AG09319 (cell line): ENCODE measurements at regions not wholly inside any gene's neighbourhood (a gene's known extent, or its start where the extent isn't known, plus 50 kb on each side); places are given as distances from the start of the nearest gene placed in this dataset.

Experiments used
- DNase-seq: peaks from one replicate; pipeline ENCODE4 v3.0.0-alpha.2; 2010; ENCODE audit warnings: low read depth; ENCODE audit errors: extremely low read depth
- CTCF ChIP-seq: IDR thresholded peaks from 2 replicates; pipeline ENCODE4 v1.5.1; 2011; ENCODE audit warnings: low read depth, mild to moderate bottlenecking, inconsistent platforms, low read length, moderate library complexity

DNA sequence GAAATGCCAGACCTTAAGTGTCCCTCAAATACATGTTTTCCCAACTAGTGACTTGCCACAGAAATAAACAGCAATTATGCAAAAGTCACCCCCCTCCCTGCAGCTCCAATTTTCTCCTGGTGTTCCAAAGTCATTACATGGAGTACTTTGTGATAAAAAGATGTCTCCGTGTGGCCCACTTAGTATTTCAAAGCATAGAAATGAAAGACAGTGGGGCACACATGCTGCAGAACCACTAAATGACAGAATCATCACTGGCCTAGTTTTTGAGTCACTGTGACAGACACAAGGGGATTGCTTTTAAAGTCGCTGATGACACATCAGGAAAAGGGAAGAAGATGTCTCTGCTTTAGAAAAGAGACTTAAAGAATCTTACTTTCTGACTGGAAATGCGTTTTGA lies 323.4 kb downstream of the PSAT1 start:
- no peak for TF ChIP-seq CTCF
- DNase-seq = no peak

DNA sequence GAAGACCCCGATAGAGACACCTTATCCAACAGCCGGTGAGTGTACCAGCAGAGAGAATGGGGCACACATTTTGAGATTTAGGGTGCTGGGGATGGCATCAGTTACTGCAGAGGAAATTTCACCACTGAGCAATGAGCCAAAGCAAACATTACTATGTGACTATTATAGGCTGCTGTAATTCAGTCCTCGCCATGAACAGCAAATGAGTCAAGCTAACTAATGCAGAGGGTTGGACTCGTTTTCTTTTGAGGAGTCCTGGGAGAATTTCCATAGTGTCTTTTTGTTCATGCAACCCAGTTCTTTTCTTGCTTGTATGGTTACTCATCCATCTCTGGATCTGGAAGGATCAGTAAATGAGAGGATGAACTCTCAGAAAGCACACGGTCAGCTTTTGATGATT lies 323.8 kb downstream of the PSAT1 start:
- no peak for TF ChIP-seq CTCF
- no peak for DNase-seq

DNA sequence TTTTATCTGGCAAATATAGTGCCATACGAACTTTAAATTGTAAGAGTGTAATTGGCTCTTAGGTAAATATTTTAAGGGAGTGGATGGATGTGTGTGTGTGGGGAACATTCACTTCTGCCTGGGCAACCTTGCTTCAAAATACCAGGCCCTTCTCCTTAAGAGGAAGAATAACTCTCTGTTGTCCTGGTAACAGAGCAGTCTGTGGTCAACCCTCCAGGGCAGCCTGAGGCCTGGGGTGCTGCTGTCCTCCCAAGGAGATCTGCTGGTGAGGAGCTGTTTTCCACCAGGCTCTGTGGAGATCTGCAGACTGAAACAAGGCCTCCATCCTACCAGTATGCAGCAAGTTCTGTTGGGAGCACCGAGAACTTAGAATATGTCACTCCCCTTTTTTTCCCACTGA lies 325.2 kb downstream of the PSAT1 start:
- TF ChIP-seq CTCF = no peak
- no peak for DNase-seq

- DNase-seq = no peak
- TF ChIP-seq CTCF = no peak
Observed at GRCh38 chr9:78626971-78627370, 330.0 kb downstream of the PSAT1 start.

GRCh38 chr9:78630966-78631365 lies 334.0 kb downstream of the PSAT1 start:
- TF ChIP-seq CTCF = no peak
- DNase-seq = no peak

DNA sequence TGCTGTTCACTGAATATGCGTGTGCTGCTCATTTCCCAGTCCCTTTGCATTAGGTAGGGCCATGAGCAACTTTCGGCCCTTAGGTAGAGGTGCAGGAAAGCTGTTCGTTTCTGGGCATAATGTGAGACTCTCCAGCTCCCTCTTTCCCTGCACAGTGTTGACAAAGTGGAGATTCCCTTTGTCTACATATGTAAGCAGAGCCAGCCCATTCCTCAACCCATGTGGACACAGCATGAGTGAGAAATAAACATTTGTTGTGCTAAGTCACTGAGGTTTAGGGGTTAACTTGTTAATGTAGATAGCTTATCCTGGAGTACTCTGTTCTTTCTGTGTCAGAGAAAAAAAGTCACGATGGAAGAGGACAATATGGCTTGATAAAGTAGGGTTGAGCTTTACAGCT lies 343.8 kb downstream of the PSAT1 start:
- no peak for TF ChIP-seq CTCF
- DNase-seq = no peak

DNA sequence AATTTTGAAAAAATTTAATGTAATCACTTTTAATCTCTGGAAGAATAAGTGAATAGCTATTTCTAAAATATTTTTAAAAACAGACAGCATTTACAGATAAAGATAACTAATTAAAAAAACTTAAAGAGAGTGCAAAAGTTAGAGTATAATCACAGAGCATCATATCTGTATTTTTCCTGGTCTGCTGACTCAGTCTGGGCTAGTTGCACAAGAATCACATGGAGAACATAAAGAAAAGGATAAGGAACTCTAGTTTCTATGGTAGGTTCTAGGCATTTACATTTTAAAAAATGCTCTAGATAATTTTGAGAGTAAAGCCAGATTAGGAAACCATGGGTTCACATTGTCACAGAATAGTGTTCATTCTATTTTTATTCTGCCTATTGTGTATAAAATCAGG lies 347.4 kb downstream of the PSAT1 start:
- DNase-seq = no peak
- TF ChIP-seq CTCF = no peak
